GM12878 (cell line): ENCODE measurements at regions not wholly inside any gene's neighbourhood (a gene's known extent, or its start where the extent isn't known, plus 50 kb on each side); places are given as distances from the start of the nearest gene placed in this dataset.
"Not testable (repeated sequence)": the region's sequence is repeated elsewhere in the genome, so short reads cannot be mapped to it uniquely, and the experiment has no call there.

Experiments
- ATAC-seq: fragments of 200-7000 bp; cut with Tn5 transposase; 3 replicates; pipeline ENCODE4 v1.9.1; 2020; ENCODE audit warnings: mild to moderate bottlenecking, moderate library complexity
- BruUV-seq: library from RNA; stranded (reverse); fragments of 400-500 nt; replicated peaks from 2 replicates; lab custom pipeline; 2021; lab: Mats Ljungman, UMichigan
- CTCF ChIA-PET: fragments of 300-600 bp; sonication (Branson Sonifier 250); formaldehyde crosslinking; extraction: SDS; loops from one replicate; lab custom pipeline; 2021; ENCODE audit warnings: inconsistent platforms; lab: Yijun Ruan, JAX
- POLR2A ChIA-PET: fragments of 350-600 bp; formaldehyde crosslinking; extraction: SDS; loops from one replicate; lab custom pipeline; 2021; ENCODE audit warnings: inconsistent platforms; lab: Charles Lee
- RAD21 ChIA-PET: fragments of 300-600 bp; sonication (Branson Sonifier 250); formaldehyde crosslinking; loops from one replicate; lab custom pipeline; 2023; ENCODE audit warnings: antibody characterized with exemption; ENCODE audit not compliant: unreplicated experiment; lab: Charles Lee
- SMC1A ChIA-PET: fragments of 300-600 bp; sonication (Branson Sonifier 250); formaldehyde crosslinking; loops from one replicate; lab custom pipeline; 2023; ENCODE audit not compliant: unreplicated experiment, uncharacterized antibody; lab: Charles Lee
- DNase-seq: peaks from one replicate; pipeline ENCODE4 v3.0.0-alpha.2; 2011; ENCODE audit warnings: low read depth, low spot score
- FAIRE-seq: peaks from 3 replicates; lab custom pipeline; 2011; peaks lifted over from hg19 to GRCh38; lab: Jason Lieb, UNC
- H2AFZ ChIP-seq: 2 replicates; pipeline ENCODE4 v1.6.0; 2011; ENCODE audit warnings: low read depth, low read length, control low read depth; ENCODE audit not compliant: control insufficient read depth
- H3K27ac ChIP-seq: 2 replicates; pipeline ENCODE4 v1.5.1; 2011; ENCODE audit warnings: control low read depth; ENCODE audit not compliant: control insufficient read depth, insufficient read depth
- H3K27me3 ChIP-seq, 2 experiments: replicated peaks in 1 of 2; 2 replicates each; pipeline versions ENCODE4 v1.6.0 to v1.6.1; 2011; ENCODE audit warnings: low read length in 1 of 2; ENCODE audit not compliant: control insufficient read depth in 2 of 2, insufficient read depth in 2 of 2
- H3K36me3 ChIP-seq, 2 experiments: 2 replicates each; pipeline ENCODE4 v1.5.1; 2011; ENCODE audit warnings: low read length in 1 of 2; ENCODE audit not compliant: control insufficient read depth in 2 of 2, insufficient read depth in 2 of 2
- H3K4me1 ChIP-seq: 2 replicates; pipeline ENCODE4 v1.6.1; 2011; ENCODE audit warnings: mild to moderate bottlenecking, low read length, moderate library complexity, mixed read lengths; ENCODE audit not compliant: control insufficient read depth, insufficient read depth
- H3K4me2 ChIP-seq: 2 replicates; pipeline ENCODE4 v1.6.0; 2011; ENCODE audit warnings: control low read depth; ENCODE audit not compliant: control insufficient read depth, insufficient read depth
- H3K4me3 ChIP-seq: fragments of 200-600 bp; sonication (generic); 2 replicates; pipeline ENCODE4 v1.5.1; 2016
- H3K79me2 ChIP-seq: 2 replicates; pipeline ENCODE4 v1.6.0; 2011; ENCODE audit warnings: low read length; ENCODE audit not compliant: control insufficient read depth, insufficient read depth
- H3K9ac ChIP-seq: 2 replicates; pipeline ENCODE4 v1.8.0; 2011; ENCODE audit warnings: low read length, control low read depth, mixed read lengths; ENCODE audit not compliant: control insufficient read depth, insufficient read depth
- H3K9me3 ChIP-seq: replicated peaks from 3 replicates; pipeline ENCODE4 v1.5.1; 2011; ENCODE audit warnings: mild to moderate bottlenecking, low read length; ENCODE audit not compliant: control insufficient read depth, insufficient read depth
- H4K20me1 ChIP-seq: 2 replicates; pipeline ENCODE4 v1.6.0; 2011; ENCODE audit not compliant: control insufficient read depth, insufficient read depth
- NFYB ChIP-seq: IDR thresholded peaks from 2 replicates; pipeline ENCODE4 v1.6.1; 2011; ENCODE audit warnings: low read depth, mild to moderate bottlenecking, low read length, improper control_type of control experiment, moderate library complexity; ENCODE audit not compliant: insufficient read depth
- PML ChIP-seq: IDR thresholded peaks from 2 replicates; pipeline ENCODE4 v1.6.1; 2012; ENCODE audit warnings: low read length, inconsistent platforms
- ZNF384 ChIP-seq: IDR thresholded peaks from 2 replicates; pipeline ENCODE4 v1.6.1; 2012; ENCODE audit warnings: low read depth, mild to moderate bottlenecking, low read length, improper control_type of control experiment, borderline replicate concordance
- ZSCAN29 ChIP-seq: fragments of 450-650 bp; IDR thresholded peaks from 2 replicates; pipeline ENCODE4 v1.6.1; 2017; ENCODE audit warnings: mild to moderate bottlenecking, moderate library complexity
- WGBS: methylation state at CpG from one replicate; pipeline ENCODE4 v1.1.6; 2016; ENCODE audit warnings: low lambda C conversion rate; ENCODE audit not compliant: insufficient replicate concordance, insufficient coverage; ENCODE audit errors: missing lambda C conversion rate; 5-methylcytosine and 5-hydroxymethylcytosine counted together
- in situ Hi-C: fragments of 300-500 bp; cut with MboI; formaldehyde crosslinking; loops from 9 replicates; pipeline ENCODE4 v1.14.3; 2018; ENCODE audit warnings: mixed read lengths
- intact Hi-C: fragments of 100-400 bp; cut with micrococcal nuclease; formaldehyde crosslinking; loops from one replicate; pipeline ENCODE4 v1.14.2; 2022; ENCODE audit not compliant: unreplicated experiment
- TF ChIP-seq, protein P1 (sequence below): fragments of 450-650 bp; IDR thresholded peaks from 2 replicates; pipeline ENCODE4 v1.6.1; 2016; ENCODE audit warnings: mild to moderate bottlenecking, moderate library complexity, borderline replicate concordance
- TF ChIP-seq, protein P2 (sequence below): IDR thresholded peaks from 2 replicates; pipeline ENCODE4 v1.6.1; 2011; ENCODE audit warnings: low read depth, mild to moderate bottlenecking, low read length, moderate library complexity, borderline replicate concordance; ENCODE audit errors: extremely low read depth
- TF ChIP-seq, protein P3 (sequence below): IDR thresholded peaks from 2 replicates; pipeline ENCODE4 v1.6.1; 2011; ENCODE audit warnings: borderline replicate concordance, low read depth, mild to moderate bottlenecking, moderate library complexity, mixed read lengths, low read length; ENCODE audit not compliant: insufficient read depth; ENCODE audit errors: extremely low read length

DNA sequence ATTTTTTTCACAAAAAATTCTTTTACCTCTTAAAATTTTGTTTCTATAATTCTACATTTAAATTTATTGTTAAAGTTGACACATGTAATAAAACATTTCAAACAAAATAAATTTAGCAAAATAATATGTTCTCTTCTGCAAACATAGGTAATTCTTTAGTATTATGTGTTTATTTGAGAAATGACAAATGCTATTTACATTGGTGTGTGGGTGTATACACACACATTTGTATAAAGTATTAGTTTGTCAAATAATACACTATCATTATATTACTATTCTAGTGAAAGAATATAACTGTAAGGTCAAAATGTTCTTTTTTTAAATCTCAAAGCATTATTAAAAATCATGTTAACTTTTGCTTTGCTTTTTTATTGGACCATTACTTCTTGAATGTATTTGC is 1370.6 kb downstream of the SI start (continued):
- TF ChIP-seq, protein P1, sequence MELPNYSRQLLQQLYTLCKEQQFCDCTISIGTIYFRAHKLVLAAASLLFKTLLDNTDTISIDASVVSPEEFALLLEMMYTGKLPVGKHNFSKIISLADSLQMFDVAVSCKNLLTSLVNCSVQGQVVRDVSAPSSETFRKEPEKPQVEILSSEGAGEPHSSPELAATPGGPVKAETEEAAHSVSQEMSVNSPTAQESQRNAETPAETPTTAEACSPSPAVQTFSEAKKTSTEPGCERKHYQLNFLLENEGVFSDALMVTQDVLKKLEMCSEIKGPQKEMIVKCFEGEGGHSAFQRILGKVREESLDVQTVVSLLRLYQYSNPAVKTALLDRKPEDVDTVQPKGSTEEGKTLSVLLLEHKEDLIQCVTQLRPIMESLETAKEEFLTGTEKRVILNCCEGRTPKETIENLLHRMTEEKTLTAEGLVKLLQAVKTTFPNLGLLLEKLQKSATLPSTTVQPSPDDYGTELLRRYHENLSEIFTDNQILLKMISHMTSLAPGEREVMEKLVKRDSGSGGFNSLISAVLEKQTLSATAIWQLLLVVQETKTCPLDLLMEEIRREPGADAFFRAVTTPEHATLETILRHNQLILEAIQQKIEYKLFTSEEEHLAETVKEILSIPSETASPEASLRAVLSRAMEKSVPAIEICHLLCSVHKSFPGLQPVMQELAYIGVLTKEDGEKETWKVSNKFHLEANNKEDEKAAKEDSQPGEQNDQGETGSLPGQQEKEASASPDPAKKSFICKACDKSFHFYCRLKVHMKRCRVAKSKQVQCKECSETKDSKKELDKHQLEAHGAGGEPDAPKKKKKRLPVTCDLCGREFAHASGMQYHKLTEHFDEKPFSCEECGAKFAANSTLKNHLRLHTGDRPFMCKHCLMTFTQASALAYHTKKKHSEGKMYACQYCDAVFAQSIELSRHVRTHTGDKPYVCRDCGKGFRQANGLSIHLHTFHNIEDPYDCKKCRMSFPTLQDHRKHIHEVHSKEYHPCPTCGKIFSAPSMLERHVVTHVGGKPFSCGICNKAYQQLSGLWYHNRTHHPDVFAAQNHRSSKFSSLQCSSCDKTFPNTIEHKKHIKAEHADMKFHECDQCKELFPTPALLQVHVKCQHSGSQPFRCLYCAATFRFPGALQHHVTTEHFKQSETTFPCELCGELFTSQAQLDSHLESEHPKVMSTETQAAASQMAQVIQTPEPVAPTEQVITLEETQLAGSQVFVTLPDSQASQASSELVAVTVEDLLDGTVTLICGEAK = no peak
- TF ChIP-seq, protein P2, sequence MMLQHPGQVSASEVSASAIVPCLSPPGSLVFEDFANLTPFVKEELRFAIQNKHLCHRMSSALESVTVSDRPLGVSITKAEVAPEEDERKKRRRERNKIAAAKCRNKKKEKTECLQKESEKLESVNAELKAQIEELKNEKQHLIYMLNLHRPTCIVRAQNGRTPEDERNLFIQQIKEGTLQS = no peak
- TF ChIP-seq ZSCAN29 = no peak
- TF ChIP-seq NFYB = no peak
- TF ChIP-seq ZNF384 = no peak
- no peak for TF ChIP-seq PML
- TF ChIP-seq, protein P3, sequence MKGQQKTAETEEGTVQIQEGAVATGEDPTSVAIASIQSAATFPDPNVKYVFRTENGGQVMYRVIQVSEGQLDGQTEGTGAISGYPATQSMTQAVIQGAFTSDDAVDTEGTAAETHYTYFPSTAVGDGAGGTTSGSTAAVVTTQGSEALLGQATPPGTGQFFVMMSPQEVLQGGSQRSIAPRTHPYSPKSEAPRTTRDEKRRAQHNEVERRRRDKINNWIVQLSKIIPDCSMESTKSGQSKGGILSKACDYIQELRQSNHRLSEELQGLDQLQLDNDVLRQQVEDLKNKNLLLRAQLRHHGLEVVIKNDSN = no peak

DNA sequence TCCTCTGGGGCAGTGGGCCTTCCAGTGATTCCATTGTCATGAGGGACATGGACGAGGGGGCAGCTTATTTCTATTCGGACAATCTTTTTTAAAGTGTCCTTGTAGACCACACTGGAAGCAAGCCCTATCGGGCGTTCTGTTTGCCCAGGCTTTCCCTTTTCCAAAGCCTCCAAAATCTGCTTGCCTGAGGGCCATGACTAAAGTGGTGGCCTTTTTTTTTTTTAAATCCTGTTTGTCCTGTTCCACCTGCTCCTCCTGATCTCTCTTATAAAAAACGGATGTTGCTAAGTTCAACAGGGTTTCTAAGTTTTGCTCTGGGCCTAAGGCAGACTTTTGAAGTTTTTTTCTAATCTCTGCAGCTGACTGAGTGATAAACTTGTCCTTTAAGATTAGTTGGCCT is 1380.1 kb downstream of the SI start:
- FAIRE-seq, H3K4me3 ChIP-seq, SMC1A ChIA-PET, POLR2A ChIA-PET, H3K9ac ChIP-seq, CTCF ChIA-PET, H3K9me3 ChIP-seq, H3K4me1 ChIP-seq, H3K27me3 ChIP-seq, RAD21 ChIA-PET, intact Hi-C loops, H3K79me2 ChIP-seq, H3K4me2 ChIP-seq, in situ Hi-C loops, H2AFZ ChIP-seq, DNase-seq, H4K20me1 ChIP-seq, H3K36me3 ChIP-seq, BruUV-seq, ATAC-seq, H3K27ac ChIP-seq: not testable (repeated sequence)
- WGBS = 33% methylated on average over 5 of the region's 5 CpGs
